ENCODE measurements at regions not wholly inside any gene's neighbourhood (a gene's known extent, or its start where the extent isn't known, plus 50 kb on each side); places are given as distances from the start of the nearest gene placed in this dataset.

DNA sequence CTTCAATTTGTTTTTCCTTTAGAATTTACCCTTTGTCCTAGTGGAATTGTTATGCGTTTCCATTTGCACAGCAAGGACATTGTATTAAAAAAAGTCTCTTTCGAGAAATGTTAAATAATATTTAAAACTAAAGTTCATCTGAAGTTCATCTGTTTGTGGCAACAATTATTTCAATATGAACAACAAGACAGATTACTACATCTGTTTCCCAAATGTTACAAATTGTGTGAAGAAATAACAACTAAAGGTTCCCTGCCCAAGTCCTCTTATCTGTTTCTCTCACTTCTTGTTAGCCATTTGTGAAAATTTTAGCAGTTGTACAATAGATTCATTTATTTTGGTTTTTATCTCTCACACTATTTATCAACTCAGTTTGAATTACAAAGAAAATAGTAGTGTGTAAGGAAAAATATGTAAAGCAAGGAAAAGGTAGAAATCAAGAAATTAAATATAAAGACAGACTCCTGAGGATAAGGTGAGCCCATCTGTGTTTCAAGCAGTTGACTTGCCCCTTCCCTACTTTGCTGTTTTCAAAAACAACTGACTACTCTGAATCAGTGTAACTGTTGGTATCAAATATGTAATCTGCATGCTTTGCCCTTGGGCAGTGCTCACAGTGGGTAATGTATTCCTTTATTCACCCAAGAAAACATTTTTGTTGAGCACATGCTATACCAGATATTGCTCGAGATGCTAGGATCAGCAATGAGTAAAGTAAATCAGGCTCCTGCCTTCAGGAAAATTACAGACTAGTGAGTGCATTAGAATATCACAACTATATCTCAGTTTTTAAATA lies 118.9 kb upstream of the PCDH7 start:
- TF ChIP-seq, protein P1, sequence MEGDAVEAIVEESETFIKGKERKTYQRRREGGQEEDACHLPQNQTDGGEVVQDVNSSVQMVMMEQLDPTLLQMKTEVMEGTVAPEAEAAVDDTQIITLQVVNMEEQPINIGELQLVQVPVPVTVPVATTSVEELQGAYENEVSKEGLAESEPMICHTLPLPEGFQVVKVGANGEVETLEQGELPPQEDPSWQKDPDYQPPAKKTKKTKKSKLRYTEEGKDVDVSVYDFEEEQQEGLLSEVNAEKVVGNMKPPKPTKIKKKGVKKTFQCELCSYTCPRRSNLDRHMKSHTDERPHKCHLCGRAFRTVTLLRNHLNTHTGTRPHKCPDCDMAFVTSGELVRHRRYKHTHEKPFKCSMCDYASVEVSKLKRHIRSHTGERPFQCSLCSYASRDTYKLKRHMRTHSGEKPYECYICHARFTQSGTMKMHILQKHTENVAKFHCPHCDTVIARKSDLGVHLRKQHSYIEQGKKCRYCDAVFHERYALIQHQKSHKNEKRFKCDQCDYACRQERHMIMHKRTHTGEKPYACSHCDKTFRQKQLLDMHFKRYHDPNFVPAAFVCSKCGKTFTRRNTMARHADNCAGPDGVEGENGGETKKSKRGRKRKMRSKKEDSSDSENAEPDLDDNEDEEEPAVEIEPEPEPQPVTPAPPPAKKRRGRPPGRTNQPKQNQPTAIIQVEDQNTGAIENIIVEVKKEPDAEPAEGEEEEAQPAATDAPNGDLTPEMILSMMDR (IDR thresholded peaks at IDR 0.05): no peak
- no peak overlapping the region for H3K27ac Mint-ChIP-seq
- H3K4me1 Mint-ChIP-seq (ENCODE audit: low read depth): no peaks in the 10 kb centered on the region
- H3K27me3 Mint-ChIP-seq (ENCODE audit: insufficient read depth): no peaks in the 10 kb centered on the region
- H3K4me3 Mint-ChIP-seq: no peak overlapping the region
- no peak for DNase-seq
- no peaks in the 10 kb centered on the region for H3K36me3 Mint-ChIP-seq (ENCODE audit: low read depth)
- peaks cover 23% of the 10 kb centered on the region for H3K9me3 Mint-ChIP-seq

GRCh38 chr4:30605616-30606190 lies 114.5 kb upstream of the PCDH7 start:
- no peak for DNase-seq
- Mint-ChIP-seq H3K4me1 (ENCODE audit: low read depth) (no peaks in the 10 kb centered on the region), H3K4me3 (no peak overlapping the region), H3K27ac (no peak overlapping the region), H3K36me3 (ENCODE audit: low read depth) (no peaks in the 10 kb centered on the region), H3K9me3 (peaks cover 22% of the 10 kb centered on the region), H3K27me3 (ENCODE audit: insufficient read depth) (no peaks in the 10 kb centered on the region)
- TF ChIP-seq, protein P1 (IDR thresholded peaks at IDR 0.05): no peak

DNA sequence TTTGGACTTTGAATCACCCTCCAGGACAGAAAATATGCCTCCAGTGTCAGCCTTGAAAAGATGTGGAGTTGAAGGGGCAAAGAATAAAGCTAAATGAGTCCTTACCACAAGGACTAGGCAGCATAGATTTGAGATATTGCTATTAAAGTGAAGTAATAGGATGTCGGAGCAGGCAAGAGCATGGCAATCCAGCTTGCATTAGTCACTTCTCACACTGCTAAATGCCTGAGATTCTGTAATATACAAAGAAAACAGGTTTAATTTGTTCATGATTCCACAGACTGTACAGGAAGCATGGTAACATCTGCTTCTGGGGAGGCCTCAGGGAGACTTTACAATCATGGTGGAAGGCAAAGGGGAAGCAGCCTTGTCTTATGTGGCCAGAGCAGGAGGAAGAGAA lies 109.8 kb upstream of the PCDH7 start:
- no peak for DNase-seq
- H3K4me3 Mint-ChIP-seq: no peak overlapping the region
- peaks cover 30% of the 10 kb centered on the region for H3K9me3 Mint-ChIP-seq
- H3K27ac Mint-ChIP-seq: no peak overlapping the region
- H3K36me3 Mint-ChIP-seq (ENCODE audit: low read depth): no peaks in the 10 kb centered on the region
- no peaks in the 10 kb centered on the region for H3K4me1 Mint-ChIP-seq (ENCODE audit: low read depth)
- peaks cover 1% of the 10 kb centered on the region for H3K27me3 Mint-ChIP-seq (ENCODE audit: insufficient read depth)
- TF ChIP-seq, protein P1 (IDR thresholded peaks at IDR 0.05): no peak

- H3K36me3 Mint-ChIP-seq (ENCODE audit: low read depth): no peaks in the 10 kb centered on the region
- H3K4me1 Mint-ChIP-seq (ENCODE audit: low read depth): no peaks in the 10 kb centered on the region
- no peak overlapping the region for H3K4me3 Mint-ChIP-seq
These were observed 105.4 kb upstream of the PCDH7 start for GRCh38 chr4:30614771-30615170.

GRCh38 chr4:30616942-30617646 lies 103.1 kb upstream of the PCDH7 start:
- H3K27me3 Mint-ChIP-seq (ENCODE audit: insufficient read depth): peaks cover 1% of the 10 kb centered on the region; the same call in 1 of the 2 replicates
- no peak overlapping the region for H3K4me3 Mint-ChIP-seq
- H3K9me3 Mint-ChIP-seq: peaks cover 18% of the 10 kb centered on the region
- TF ChIP-seq, protein P1 (IDR thresholded peaks at IDR 0.05): no peak
- no peak overlapping the region for H3K27ac Mint-ChIP-seq
- no peaks in the 10 kb centered on the region for H3K36me3 Mint-ChIP-seq (ENCODE audit: low read depth)
- DNase-seq: no peak
- H3K4me1 Mint-ChIP-seq (ENCODE audit: low read depth): no peaks in the 10 kb centered on the region

More at GRCh38 chr4:30614771-30615170, 105.4 kb upstream of the PCDH7 start:
- Mint-ChIP-seq H3K27me3 (ENCODE audit: insufficient read depth) (peaks cover 1% of the 10 kb centered on the region), H3K9me3 (peaks cover 22% of the 10 kb centered on the region), H3K27ac (no peak overlapping the region)
- TF ChIP-seq, protein P1 (IDR thresholded peaks at IDR 0.05): no peak
- no peak for DNase-seq

Measured in HFFc6 (cell line).